IPS DF 4.7 (cell line): ENCODE measurements at regions not wholly inside any gene's neighbourhood (a gene's known extent, or its start where the extent isn't known, plus 50 kb on each side); places are given as distances from the start of the nearest gene placed in this dataset.
"Not testable (repeated sequence)": the region's sequence is repeated elsewhere in the genome, so short reads cannot be mapped to it uniquely, and the experiment has no call there.

Experiments
- DNase-seq: peaks from one replicate; pipeline ENCODE4 v3.0.0-alpha.2; 2013; ENCODE audit warnings: low spot score; ENCODE audit errors: extremely low read depth

- no peak for DNase-seq
Measured at GRCh38 chr6:155881826-155882526, 426.3 kb upstream of the NOX3 start.

- no peak for DNase-seq
Measured at GRCh38 chr6:155880900-155881299, 425.3 kb upstream of the NOX3 start.

- DNase-seq = no peak
Measured at GRCh38 chr6:155872961-155873360, 417.3 kb upstream of the NOX3 start.

- DNase-seq = no peak
Measured at GRCh38 chr6:155867682-155868081, 412.0 kb upstream of the NOX3 start.

- DNase-seq = not testable (repeated sequence)
Measured at GRCh38 chr6:155866676-155867390, 411.2 kb upstream of the NOX3 start.

- no peak for DNase-seq
Measured at GRCh38 chr6:155861821-155862220, 406.2 kb upstream of the NOX3 start.

GRCh38 chr6:155858906-155859305 is 403.3 kb upstream of the NOX3 start:
- DNase-seq = not testable (repeated sequence)

- DNase-seq = no peak
Measured at GRCh38 chr6:155854787-155855186, 399.1 kb upstream of the NOX3 start.

- DNase-seq = no peak
Measured at GRCh38 chr6:155853011-155853410, 397.4 kb upstream of the NOX3 start.

GRCh38 chr6:155850408-155850841 is 394.8 kb upstream of the NOX3 start:
- no peak for DNase-seq

GRCh38 chr6:155847711-155848110 is 392.1 kb upstream of the NOX3 start:
- DNase-seq = no peak

- DNase-seq = no peak
Measured at GRCh38 chr6:155837474-155837873, 381.8 kb upstream of the NOX3 start.

GRCh38 chr6:155832596-155832995 is 377.0 kb upstream of the NOX3 start:
- DNase-seq = peak; percentile 22

GRCh38 chr6:155830531-155830930 is 374.9 kb upstream of the NOX3 start:
- DNase-seq = no peak

GRCh38 chr6:155829646-155830045 is 374.0 kb upstream of the NOX3 start:
- DNase-seq = no peak

GRCh38 chr6:155828989-155829388 is 373.4 kb upstream of the NOX3 start:
- no peak for DNase-seq

- no peak for DNase-seq
Measured at GRCh38 chr6:155818698-155819097, 363.1 kb upstream of the NOX3 start.

- no peak for DNase-seq
Measured at GRCh38 chr6:155813548-155813947, 357.9 kb upstream of the NOX3 start.

- no peak for DNase-seq
Measured at GRCh38 chr6:155807243-155807642, 351.6 kb upstream of the NOX3 start.

GRCh38 chr6:155801046-155801445 is 345.4 kb upstream of the NOX3 start:
- no peak for DNase-seq

- not testable (repeated sequence) for DNase-seq
Measured at GRCh38 chr6:155798876-155799275, 343.2 kb upstream of the NOX3 start.

- no peak for DNase-seq
Measured at GRCh38 chr6:155795173-155795796, 339.6 kb upstream of the NOX3 start.
